GM21447 (cell line): ENCODE measurements at regions not wholly inside any gene's neighbourhood (a gene's known extent, or its start where the extent isn't known, plus 50 kb on each side); places are given as distances from the start of the nearest gene placed in this dataset.

Experiments used
- ATAC-seq: cut with Tn5 transposase; IDR thresholded peaks from one replicate; pipeline ENCODE4 v1.9.1; 2021; ENCODE audit not compliant: unreplicated experiment

DNA sequence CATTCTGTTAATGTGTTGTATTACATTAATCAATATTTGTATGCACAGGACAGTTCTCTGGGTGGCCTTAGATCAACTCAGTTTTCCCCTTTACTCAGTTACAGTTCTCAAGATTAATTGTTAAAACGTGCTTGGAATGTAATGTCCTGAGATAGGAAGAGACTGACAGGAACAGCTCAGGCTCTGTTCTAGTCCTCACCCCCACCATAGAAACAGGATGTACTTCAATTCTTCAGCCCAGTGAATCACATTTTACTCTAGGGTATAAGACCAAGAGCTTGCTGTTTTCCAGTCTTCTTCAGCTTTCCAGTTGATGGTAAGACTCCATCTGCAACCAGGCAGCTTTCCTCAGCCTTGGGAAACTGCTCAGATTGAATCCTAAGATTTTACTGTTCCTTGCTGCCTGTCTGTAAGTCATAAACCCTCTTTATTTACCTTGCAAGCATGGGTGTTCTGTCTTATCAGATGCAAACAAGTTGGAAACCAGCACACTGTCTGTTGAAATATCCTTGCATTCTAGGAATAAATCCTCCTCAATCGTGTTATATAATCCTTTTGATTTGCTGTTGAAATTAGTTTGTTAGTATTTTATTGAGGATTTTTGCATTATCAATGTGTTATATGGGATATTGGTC, 836.9 kb upstream of the PCDH9 start:
- no peak for ATAC-seq

GRCh38 chr13:68064001-68064770, 834.0 kb upstream of the PCDH9 start:
- ATAC-seq, result no peak

DNA sequence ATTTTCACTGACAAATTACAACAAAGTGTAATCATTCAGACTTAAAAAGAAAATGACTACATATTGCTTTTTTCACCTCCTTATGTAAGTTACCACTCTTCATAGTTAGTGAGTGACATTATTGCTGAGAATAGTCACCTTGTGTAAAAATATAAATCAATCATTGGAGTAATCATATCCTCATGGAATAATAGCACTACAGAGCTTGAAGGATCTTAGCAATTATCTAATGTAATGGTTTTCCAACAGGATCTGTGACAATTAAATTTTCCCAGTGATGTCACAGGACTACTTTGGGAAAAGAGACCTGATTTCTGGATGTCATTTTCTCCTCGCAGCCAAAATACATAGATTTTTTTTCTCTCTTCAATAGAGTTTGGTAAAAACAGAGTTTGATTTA, 833.0 kb upstream of the PCDH9 start:
- no peak for ATAC-seq

DNA sequence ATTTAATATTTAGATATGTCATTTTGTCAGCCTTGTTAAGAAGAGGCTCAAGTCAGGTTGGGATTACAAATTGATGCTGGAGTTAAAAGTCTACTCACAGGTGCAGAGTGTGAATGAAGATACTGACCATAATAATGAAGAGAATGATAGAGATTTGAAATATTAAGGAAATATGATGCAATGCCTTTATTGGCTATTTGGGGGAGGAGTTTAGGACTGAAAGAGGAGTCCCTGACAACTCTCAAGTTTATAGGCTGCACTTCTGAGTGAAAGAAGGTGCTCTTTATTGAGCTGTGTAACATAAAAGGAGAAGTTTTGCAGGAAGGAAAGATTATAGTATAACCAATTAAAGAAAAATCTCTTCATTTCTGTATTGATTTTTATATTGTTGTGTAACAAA, 827.7 kb upstream of the PCDH9 start:
- ATAC-seq, result no peak

DNA sequence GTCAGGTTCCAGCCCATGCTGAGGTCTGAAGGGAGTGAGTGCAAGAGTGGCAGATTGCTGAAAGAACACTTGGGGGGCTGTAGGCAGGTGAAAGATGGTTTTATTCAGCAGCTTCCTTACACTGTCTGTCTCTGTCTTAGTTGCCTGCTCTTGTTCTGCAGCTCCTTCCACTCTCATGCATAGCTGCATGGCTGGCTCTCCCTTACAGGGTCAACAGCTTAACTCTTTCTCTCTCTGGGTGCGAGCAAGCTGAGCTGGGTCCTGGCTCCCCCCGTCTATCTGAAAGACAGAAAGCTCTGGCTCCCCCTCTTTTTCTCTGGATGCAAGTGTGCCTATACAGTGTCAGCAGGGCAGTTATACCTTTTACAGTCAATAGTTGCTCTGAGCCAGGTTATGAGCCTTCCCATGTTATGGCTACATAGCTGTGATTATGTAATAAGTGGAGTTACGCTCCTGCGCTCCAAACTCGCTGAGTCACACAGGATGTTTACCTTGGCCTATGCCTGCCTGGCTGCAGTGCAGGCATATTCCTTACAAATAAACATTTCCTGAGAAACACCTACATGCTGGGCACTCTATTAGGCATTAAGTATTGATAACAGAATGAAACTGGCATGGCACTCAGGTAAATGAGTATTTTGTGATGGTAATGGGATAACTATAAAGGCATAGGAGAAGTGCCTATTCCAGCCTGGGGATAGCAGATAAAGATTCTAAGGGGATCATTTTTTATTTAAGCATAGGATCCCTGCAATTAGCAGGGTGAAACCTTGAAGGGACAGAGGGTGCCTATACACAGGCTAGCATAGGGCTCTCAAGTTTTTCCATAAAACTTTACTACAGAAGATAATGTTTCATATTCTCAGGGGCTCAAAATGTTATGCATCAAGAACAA, 826.9 kb upstream of the PCDH9 start:
- no peak for ATAC-seq

DNA sequence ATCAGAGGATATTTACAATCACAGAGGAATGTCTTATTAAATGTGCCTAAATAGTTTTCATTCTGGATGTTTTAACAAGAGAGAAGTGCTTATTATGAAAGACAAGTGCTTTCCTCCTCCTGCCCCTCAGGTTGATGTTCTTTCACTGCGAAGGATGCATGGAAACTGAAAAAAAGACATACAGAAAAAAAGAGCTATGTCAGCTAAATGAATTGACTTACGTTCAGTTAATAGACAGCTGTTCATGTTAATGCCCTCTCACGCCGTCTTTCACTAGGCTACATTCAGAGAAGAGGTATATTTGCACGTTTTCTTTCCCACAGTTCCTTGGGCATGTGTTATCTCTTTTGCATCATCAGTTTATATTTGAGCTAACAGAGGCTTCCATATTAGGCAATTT, 821.8 kb upstream of the PCDH9 start:
- ATAC-seq, result no peak

DNA sequence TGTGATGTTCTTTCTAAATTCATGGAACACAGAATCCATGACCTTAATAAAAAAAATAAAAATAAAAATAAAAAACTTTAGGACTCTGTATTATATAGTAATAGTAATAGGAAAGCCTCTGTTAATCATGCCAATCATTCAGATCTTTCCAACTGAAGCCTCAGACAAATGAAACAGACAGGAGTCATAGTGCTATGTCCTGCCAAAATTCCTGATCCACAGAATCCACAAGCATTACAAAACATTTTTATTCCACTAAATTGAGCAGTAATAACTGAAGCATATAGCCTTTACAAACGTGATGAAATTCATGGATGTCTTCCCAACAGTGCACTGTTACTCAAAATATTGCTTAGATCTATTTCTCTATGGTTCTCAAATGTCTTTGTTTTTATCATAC, 820.6 kb upstream of the PCDH9 start:
- ATAC-seq, result no peak

DNA sequence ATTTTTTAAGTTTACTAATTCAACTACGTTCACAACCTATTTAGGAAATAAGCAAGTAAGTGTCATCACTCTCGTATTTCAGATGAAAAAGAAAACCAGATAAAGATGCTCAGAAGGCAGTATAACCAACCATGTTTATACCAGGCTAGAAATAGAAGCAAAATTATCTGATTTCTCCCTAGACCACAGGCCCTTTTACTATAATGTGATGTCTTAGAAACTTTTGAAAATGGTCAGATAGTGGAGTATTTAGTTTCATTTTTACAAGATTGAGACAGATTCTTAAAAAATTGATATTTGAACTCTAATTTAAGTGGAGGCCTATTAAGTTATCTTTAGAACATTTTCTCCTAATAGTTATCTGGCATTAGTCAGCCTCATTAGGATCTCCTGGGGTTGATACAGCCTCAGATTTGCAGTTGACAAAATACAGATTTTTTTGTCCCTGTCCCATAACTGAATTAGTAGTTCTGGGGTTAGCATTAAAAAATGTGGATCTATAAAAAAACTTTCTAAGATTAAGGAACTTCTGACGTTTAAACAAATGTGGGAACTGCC, 818.7 kb upstream of the PCDH9 start:
- no peak for ATAC-seq

- ATAC-seq, result no peak
Observed at GRCh38 chr13:68047889-68048288, 817.8 kb upstream of the PCDH9 start.

DNA sequence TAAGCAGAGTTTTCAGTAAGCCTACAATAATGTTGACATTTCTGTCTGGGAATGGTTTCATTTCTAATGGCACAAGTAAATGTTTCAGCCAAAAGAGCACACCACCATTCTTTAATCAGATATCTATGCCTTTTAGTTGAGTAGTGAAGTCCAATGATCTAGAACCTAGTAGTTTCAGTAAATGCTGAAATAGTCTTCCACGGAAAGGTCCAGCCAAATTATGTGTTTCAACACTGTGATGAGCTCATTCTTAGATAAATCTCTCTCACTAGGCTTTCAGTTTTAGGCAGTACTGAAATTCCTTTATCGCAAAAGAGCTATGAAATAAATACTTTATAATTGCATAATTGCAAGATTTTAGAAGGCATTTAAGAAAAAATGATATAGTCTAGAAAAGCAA, 816.8 kb upstream of the PCDH9 start:
- ATAC-seq, result no peak

- no peak for ATAC-seq
Observed at GRCh38 chr13:68030152-68030809, 800.1 kb upstream of the PCDH9 start.

- no peak for ATAC-seq
Observed at GRCh38 chr13:68028701-68029100, 798.6 kb upstream of the PCDH9 start.

- no peak for ATAC-seq
Observed at GRCh38 chr13:68027306-68027705, 797.2 kb upstream of the PCDH9 start.

GRCh38 chr13:68026077-68026476, 795.9 kb upstream of the PCDH9 start:
- ATAC-seq, result no peak

DNA sequence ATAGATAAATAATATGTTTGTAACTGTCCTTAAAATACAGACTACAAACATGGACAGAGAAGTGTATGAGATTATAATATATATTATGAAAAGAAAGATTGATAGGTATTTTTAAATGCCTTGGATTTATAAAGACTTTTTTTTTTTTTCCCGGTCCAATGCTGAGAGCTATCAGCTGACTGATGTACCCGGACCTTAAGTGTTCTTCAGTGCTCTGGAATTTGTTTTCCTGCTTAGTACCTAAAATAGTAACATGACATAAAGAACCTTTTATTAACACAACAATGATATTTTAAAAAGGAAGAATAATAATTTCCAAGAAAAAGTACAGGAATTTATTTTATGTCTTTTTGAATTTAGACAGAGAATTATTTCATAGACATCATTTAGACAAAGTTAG, 795.5 kb upstream of the PCDH9 start:
- no peak for ATAC-seq

GRCh38 chr13:68023838-68024581, 793.9 kb upstream of the PCDH9 start:
- no peak for ATAC-seq

GRCh38 chr13:68019901-68020300, 789.8 kb upstream of the PCDH9 start:
- ATAC-seq, result no peak

DNA sequence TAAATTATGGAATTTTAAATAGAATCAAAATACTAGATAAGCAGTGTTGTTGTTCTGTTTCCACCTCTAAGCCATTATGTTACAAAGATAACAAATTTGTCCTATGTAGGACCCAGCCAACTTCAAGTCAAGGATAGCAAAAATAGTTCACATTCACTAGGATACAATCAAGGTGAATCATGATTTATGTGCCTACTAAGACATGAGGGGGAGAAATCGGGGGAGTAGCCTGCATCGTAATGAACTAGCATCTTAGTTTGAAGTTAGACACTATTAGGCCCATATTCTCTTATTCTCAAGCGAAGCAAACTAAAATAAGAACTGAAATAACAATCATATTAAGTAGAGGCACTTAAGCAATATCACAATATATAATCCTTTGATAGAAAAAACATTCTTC, 779.4 kb upstream of the PCDH9 start:
- no peak for ATAC-seq

GRCh38 chr13:68007576-68007975, 777.4 kb upstream of the PCDH9 start:
- ATAC-seq, result no peak

- no peak for ATAC-seq
Observed at GRCh38 chr13:67996101-67996500, 766.0 kb upstream of the PCDH9 start.
